Gastroesophageal sphincter (tissue), 3 donors: ENCODE measurements at regions not wholly inside any gene's neighbourhood (a gene's known extent, or its start where the extent isn't known, plus 50 kb on each side); places are given as distances from the start of the nearest gene placed in this dataset.

Experiments
- EP300 ChIP-seq: sonication (generic); formaldehyde crosslinking; IDR thresholded peaks from one replicate; pipeline ENCODE4 v1.6.1; 2017; ENCODE audit warnings: antibody characterized with exemption, mild to moderate bottlenecking
- TF ChIP-seq, protein P1 (sequence below), 4 experiments: fragments of 200-600 bp in 2 of 4; fragments of 450-650 bp in 2 of 4; sonication (generic) in 1 of 4; IDR thresholded peaks; one replicate each; pipeline ENCODE4 v1.5.1; 2017 to 2019; ENCODE audit warnings: antibody characterized with exemption in 4 of 4, mild to moderate bottlenecking in 2 of 4, moderate library complexity in 2 of 4

DNA sequence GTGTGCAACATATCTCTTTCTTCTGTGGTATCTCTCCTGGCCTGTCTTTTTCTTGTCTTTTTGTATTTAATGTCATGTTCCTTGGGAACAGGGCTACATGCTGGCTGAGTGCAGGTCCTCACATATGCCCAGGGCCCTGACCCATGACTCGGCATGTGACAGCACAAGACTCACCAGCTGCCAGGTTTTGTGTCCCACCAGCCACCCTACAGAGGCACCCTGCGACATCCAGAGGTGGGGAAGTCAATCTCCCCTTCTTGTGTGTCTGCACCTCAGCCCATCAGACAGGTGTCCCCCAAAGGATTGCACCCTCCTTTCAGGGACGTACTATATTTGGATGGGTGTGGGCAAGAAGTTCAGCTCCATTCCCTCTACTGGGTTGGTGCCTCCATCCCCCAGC, 576.3 kb downstream of the RNF144B start:
- TF ChIP-seq, protein P1, sequence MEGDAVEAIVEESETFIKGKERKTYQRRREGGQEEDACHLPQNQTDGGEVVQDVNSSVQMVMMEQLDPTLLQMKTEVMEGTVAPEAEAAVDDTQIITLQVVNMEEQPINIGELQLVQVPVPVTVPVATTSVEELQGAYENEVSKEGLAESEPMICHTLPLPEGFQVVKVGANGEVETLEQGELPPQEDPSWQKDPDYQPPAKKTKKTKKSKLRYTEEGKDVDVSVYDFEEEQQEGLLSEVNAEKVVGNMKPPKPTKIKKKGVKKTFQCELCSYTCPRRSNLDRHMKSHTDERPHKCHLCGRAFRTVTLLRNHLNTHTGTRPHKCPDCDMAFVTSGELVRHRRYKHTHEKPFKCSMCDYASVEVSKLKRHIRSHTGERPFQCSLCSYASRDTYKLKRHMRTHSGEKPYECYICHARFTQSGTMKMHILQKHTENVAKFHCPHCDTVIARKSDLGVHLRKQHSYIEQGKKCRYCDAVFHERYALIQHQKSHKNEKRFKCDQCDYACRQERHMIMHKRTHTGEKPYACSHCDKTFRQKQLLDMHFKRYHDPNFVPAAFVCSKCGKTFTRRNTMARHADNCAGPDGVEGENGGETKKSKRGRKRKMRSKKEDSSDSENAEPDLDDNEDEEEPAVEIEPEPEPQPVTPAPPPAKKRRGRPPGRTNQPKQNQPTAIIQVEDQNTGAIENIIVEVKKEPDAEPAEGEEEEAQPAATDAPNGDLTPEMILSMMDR (IDR thresholded peaks at IDR 0.05): no peak
- no peak for TF ChIP-seq EP300
